C4-2B (cell line): ENCODE measurements at regions not wholly inside any gene's neighbourhood (a gene's known extent, or its start where the extent isn't known, plus 50 kb on each side); places are given as distances from the start of the nearest gene placed in this dataset.

Experiments
- CTCF ChIP-seq: fragments of 450-650 bp; conservative IDR thresholded peaks from 2 replicates; pipeline ENCODE4 v1.5.1; 2017; ENCODE audit warnings: mild to moderate bottlenecking
- ZFX ChIP-seq: fragments of 450-650 bp; IDR thresholded peaks from 2 replicates; pipeline ENCODE4 v1.6.1; 2017

GRCh38 chr19:30743702-30744101 lies 371.5 kb downstream of the ZNF536 start:
- TF ChIP-seq ZFX (no peak), CTCF (no peak)
